GM18505 (cell line): ENCODE measurements at regions not wholly inside any gene's neighbourhood (a gene's known extent, or its start where the extent isn't known, plus 50 kb on each side); places are given as distances from the start of the nearest gene placed in this dataset.

ENCODE experiments used
- ATAC-seq: cut with Tn5 transposase; IDR thresholded peaks from one replicate; pipeline ENCODE4 v1.9.1; 2021; ENCODE audit not compliant: unreplicated experiment
- POLR2A ChIP-seq: IDR thresholded peaks from 4 replicates; pipeline ENCODE4 v1.6.1; 2011; ENCODE audit warnings: borderline replicate concordance; ENCODE audit not compliant: insufficient read depth, insufficient read length; ENCODE audit errors: extremely low read depth

- ATAC-seq, result no peak
- no peak for TF ChIP-seq POLR2A
Observed at GRCh38 chr2:150011161-150011730, 423.7 kb upstream of the MMADHC start.

GRCh38 chr2:150008901-150009300 is 421.3 kb upstream of the MMADHC start:
- TF ChIP-seq POLR2A, result no peak
- ATAC-seq, result no peak

DNA sequence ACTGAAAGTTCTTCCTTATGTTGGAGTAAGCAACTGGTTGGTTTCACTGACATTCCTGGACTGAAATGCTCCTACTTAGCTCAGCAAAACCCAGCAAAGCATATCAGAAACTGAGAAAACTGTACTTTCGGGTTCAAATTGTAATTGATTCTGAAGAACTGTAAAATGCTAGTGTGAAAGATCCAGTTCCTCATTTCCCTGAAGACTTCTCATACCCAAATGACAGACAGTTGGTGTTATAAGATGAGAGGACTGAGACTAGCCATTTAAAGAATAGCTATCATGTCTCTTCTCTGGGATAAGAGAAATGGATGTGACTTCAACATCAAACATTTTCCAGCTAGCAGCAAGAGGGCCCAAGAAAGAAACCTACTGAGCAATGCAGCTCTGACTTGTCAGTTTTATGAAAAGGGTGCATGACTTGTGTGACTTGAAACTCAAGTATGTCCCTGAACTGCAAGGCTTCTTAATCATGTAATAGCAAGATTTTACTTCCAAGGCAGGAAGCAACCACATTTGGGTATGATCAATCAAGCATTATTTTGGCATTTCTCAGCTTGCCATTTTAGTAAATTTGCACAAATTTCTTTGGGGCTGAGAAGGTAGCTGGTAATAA is 420.3 kb upstream of the MMADHC start:
- TF ChIP-seq POLR2A, result no peak
- no peak for ATAC-seq

DNA sequence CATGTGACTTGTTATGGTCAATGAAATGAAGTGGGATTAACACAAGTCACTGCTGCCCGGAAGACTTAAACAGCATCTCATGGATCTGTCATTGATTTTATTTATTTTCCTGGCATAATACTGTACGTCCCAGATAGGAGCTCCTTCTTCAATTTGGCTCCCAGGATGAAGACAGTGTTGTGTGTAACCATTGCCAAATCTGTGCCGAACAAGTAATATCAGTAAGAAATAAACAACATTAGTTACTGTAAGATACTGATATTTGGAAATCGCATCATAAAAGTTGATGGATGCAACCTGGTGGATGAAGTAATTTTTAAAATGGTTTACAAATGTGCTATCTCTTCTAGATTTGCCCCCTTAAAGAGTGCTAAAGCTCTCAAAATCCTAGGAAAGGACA is 419.0 kb upstream of the MMADHC start:
- no peak for ATAC-seq
- TF ChIP-seq POLR2A, result no peak

DNA sequence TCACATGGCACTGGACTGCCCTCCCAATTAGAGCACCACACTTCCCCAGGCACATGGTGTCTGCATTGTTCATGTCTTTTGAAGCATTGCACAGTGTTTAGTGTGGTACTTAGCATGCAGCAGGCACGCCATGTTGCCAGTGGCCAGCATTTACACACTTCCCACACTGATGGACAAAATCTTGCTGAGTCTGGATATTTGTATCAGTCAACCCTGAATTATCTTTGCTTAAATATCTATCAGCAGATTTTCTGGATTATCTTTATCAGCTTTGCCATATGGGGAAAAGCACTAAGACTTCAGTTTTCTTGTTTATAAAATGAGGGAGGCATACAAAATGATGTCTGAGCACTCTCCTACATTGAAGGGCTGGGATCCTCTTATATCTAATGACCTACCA is 416.0 kb upstream of the MMADHC start:
- no peak for ATAC-seq
- no peak for TF ChIP-seq POLR2A

GRCh38 chr2:150001788-150002187 is 414.2 kb upstream of the MMADHC start:
- TF ChIP-seq POLR2A, result no peak
- ATAC-seq, result no peak

- no peak for ATAC-seq
- TF ChIP-seq POLR2A, result no peak
Observed at GRCh38 chr2:149996901-149997300, 409.3 kb upstream of the MMADHC start.

GRCh38 chr2:149994057-149994728 is 406.6 kb upstream of the MMADHC start:
- no peak for ATAC-seq
- no peak for TF ChIP-seq POLR2A

- TF ChIP-seq POLR2A, result no peak
- ATAC-seq, result no peak
Observed at GRCh38 chr2:149993316-149993715, 405.7 kb upstream of the MMADHC start.

DNA sequence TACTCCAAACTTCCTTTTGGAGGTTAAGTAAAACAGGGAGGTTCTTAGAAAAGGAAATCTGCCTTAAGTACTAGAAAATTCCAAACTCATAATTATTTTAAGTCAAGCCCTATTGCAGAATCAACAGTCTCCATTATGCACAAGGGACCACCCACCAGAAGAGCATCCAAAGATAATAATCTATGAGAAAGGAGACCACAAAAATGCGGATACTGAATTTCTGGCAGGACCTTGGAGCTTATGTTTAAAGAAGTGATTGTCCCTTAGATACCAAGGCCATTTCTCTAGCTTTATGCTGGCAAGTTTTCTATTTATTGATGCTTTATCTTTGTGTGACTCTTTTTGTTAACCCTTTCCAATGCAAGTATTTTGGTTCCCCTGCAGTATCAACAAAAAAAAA is 404.0 kb upstream of the MMADHC start:
- TF ChIP-seq POLR2A, result no peak
- ATAC-seq, result no peak

GRCh38 chr2:149990965-149991364 is 403.4 kb upstream of the MMADHC start:
- no peak for TF ChIP-seq POLR2A
- ATAC-seq, result no peak

DNA sequence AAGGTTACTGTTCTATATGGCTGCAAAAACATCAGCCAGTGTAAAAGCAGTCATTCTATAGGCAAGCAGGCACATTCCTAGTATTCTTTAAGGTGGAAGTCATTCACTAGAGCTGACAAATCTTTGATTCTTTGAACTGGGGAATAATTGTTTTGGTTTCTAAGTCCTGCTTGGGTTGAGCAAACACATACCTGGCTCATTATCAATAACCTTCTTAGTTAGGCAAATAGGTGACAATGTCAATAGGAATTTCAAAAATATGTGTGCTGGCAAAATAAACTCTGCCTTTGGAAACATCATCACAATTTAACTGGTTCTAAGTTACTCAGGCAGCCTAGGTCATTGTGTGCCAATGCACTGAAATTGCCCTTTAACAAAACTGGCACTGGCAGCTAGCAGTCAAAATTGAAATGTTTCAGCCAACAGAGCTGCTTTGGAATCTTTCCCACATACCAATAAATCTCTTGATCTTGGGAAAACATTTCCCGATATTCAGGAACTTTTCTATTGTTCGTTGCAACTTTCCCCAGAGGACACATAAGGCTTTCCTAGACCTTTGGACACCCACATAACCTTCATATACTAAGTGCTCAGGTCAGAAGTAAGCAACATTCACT is 402.0 kb upstream of the MMADHC start:
- TF ChIP-seq POLR2A, result no peak
- ATAC-seq, result no peak

DNA sequence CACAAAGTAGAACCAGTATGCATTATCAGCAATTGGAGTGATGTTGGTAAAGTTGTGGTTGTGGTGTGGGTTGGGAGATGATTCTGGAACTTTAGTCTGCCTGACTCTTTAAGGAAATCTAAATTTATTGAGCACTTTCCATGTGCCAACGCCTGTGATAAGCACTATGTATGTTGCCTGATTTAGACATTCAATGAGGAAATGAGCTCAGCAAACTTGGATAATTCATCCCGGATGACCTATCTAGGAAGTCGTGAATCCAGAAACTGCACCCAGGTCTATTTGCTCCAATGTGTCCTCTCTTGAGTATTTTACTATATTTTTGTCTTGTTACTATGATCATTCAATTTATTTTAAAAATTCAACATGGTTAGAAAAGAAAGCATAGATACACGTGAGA is 400.8 kb upstream of the MMADHC start:
- TF ChIP-seq POLR2A, result no peak
- no peak for ATAC-seq

DNA sequence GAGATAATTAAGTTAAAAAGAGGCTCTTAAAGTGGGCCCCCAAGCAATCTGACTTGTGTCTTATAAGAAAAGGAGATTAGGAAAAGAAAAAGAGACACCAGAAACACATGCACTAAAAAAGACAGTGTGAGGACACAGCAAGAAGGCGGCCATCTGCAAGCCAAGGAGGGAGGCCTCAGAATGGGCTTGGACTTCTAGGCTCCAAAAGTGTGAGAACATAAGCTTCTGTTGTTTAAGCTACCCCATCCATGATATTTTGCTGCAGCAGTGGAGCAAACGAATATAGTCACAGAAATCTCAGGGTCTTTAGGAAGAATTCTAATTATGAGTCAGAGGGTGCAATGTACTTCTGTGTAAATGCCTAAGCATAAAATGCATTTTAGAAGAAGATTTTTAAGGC is 399.3 kb upstream of the MMADHC start:
- ATAC-seq, result no peak

More for the DNA sequence above, 399.3 kb upstream of the MMADHC start:
- no peak for TF ChIP-seq POLR2A
